Fibroblast of villous mesenchyme (primary cell): ENCODE measurements at regions not wholly inside any gene's neighbourhood (a gene's known extent, or its start where the extent isn't known, plus 50 kb on each side); places are given as distances from the start of the nearest gene placed in this dataset.
"Not testable (repeated sequence)": the region's sequence is repeated elsewhere in the genome, so short reads cannot be mapped to it uniquely, and the experiment has no call there.

Source experiments
- DNase-seq: peaks from one replicate; pipeline ENCODE4 v3.0.0-alpha.2; 2010; ENCODE audit warnings: low read depth
- H3K4me3 ChIP-seq: 2 replicates; pipeline ENCODE4 v1.5.1; 2011; ENCODE audit warnings: low read depth, mild to moderate bottlenecking, low read length
- CTCF ChIP-seq: IDR thresholded peaks from 2 replicates; pipeline ENCODE4 v1.5.1; 2012; ENCODE audit warnings: low read depth, mild to moderate bottlenecking, low read length; ENCODE audit not compliant: insufficient read depth

DNA sequence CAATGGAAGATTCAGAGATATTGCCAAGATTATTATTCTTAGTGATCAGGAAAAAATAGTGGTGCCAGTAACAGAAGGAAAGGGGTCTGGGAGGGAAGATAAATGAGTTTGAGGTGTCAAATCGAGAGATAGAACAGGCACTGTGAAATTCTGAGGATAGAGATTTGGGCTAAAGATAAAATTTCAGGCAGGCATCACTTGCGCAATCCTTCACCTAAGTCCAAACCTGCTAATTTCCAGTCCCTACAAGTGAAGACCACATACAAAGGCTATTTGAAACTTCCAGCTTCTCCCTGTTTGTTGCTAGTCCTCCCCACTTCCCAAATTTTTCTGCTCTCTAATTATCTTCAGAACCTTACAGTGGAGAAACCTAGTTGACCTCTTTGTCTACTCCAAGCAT lies 494.6 kb downstream of the MAGEE1 start:
- TF ChIP-seq CTCF, result no peak
- DNase-seq, result no peak
- H3K4me3 ChIP-seq, result no peak overlapping the region

- DNase-seq, H3K4me3 ChIP-seq: not testable (repeated sequence)
Observed at GRCh38 chrX:76924616-76925015, 497.1 kb downstream of the MAGEE1 start.

DNA sequence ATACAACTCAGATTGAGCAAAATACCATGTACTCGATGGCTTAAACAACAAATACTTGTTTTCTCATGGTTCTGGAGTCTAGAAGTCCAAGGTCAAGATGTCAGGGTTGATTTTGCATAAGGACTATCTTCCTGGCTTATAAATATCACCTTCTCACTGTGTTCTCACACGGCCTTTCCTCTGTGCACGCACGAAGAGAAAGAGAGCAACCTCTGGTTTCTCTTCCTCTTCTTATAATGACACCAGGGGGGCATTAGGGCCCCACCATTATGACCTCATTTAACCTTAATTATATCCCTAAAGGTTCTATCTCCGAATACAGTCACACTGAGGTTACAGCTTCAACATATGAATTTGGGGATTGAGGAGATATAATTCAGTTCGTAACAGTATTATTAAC lies 504.0 kb downstream of the MAGEE1 start:
- no peak for TF ChIP-seq CTCF
- no peak overlapping the region for H3K4me3 ChIP-seq
- DNase-seq, result no peak

DNA sequence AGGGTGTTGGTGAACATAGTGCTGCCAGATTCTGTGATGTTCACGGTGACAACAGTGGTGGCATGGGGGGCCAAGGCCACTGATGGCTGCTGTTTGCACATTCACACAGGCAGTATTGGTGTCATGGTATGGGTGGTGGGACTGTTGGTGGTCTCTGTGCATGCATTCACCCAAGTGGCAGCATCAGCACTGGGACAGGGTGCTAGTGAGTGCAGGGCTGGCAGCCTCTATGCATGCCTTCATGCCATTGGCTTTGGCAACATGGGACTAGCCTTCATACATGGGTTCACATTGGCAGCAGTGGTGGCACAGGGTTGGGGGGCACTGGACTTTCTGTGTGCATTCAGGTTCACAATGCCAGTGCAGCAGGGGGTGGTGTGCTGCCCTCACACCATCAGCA lies 489.7 kb upstream of the FGF16 start:
- no peak for TF ChIP-seq CTCF
- DNase-seq, result no peak

GRCh38 chrX:76971393-76972376 lies 475.5 kb upstream of the FGF16 start:
- no peak for DNase-seq
- H3K4me3 ChIP-seq, result no peak overlapping the region
- TF ChIP-seq CTCF, result no peak

More for the DNA sequence above, 489.7 kb upstream of the FGF16 start:
- no peak overlapping the region for H3K4me3 ChIP-seq

DNA sequence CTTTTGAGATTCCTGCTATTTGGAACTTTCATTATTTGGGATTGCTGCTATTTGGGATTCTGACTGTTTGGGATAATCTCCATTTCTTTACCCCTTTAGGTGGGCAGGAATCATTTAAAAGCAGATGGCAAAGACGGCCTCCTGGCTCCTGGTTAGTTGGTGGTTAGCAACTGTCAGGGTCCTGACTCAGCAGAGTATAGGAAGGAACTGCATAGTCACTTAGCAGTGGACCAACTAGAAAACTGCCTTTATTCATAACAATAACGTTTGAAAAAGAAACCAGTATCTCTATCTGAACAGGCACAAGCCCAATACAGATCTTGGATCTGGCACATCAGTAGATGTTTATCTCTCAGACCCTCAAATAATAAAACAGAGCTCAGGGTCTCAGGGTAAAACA lies 469.7 kb upstream of the FGF16 start:
- TF ChIP-seq CTCF, result no peak
- DNase-seq, result no peak
- H3K4me3 ChIP-seq, result no peak overlapping the region

GRCh38 chrX:76987381-76987780 lies 459.8 kb upstream of the FGF16 start:
- TF ChIP-seq CTCF, result no peak
- no peak for DNase-seq
- no peak overlapping the region for H3K4me3 ChIP-seq
